Stimulated activated CD4-positive, alpha-beta T cell treated with anti-CD3 and anti-CD28 coated beads, TNF-alpha, amount 100 ng/mL, for 24 hours (primary cell): ENCODE measurements at regions not wholly inside any gene's neighbourhood (a gene's known extent, or its start where the extent isn't known, plus 50 kb on each side); places are given as distances from the start of the nearest gene placed in this dataset.

Experiments
- DNase-seq, 3 experiments: peaks; one replicate each; pipeline ENCODE4 v3.0.0-alpha.2; 2020; ENCODE audit warnings: low read depth in 3 of 3

GRCh38 chr6:139820210-139820609, 445.8 kb upstream of the CITED2 start:
- no peak for DNase-seq

GRCh38 chr6:139819776-139820175, 445.3 kb upstream of the CITED2 start:
- DNase-seq = no peak

DNA sequence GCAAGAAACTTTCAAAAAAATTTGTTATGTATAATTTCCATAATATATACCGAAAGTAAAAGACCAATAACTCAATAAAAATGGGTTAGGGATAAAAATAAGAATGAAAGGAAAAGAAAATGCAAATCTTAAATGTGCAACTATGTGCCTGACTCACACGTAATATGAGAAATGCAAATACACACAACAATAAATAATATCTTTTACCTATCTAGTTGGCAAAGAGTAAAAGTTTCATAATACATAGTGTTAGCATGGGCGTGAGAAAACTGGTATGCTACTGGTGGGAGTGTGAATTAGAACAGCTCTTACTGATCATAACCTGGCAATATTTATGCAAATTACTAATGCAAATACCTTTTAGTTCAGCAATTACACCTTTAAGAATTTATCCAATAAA, 438.5 kb upstream of the CITED2 start:
- DNase-seq = no peak

DNA sequence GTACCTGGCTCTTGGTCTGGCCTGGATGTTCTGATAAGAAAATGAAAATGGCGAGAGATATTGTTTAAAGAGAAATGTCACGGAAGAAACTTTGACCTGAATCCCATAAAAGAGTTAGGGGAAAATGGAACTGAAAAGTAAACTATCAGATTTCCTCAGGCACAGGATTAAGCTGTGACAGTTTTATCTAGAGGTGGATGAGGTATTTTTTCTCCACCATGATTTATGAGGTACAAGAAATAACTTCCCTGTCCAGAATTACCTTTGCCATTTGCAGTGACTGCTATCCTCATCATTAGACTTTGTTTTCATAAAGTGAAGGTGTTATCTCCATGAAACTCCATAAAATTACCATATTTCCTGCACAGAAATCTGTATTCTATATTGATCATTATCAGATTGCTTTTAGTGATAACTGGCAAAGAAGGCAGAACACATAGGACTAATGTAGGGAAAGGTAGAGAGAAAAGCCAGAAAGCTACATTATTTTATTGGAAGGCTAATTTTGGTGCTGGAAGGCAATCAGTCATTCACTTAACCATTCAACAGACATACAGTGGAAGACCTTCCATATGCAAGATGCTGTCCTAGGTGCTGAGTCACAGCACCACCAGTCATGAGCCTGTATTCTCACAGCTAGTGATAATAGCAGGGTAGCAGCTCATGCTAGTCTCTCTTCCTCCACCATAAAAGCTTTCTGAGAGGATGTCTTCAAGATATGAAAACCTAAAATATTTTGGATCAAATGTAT, 427.3 kb upstream of the CITED2 start:
- no peak for DNase-seq

- DNase-seq = no peak
Observed at GRCh38 chr6:139800837-139801236, 426.4 kb upstream of the CITED2 start.

DNA sequence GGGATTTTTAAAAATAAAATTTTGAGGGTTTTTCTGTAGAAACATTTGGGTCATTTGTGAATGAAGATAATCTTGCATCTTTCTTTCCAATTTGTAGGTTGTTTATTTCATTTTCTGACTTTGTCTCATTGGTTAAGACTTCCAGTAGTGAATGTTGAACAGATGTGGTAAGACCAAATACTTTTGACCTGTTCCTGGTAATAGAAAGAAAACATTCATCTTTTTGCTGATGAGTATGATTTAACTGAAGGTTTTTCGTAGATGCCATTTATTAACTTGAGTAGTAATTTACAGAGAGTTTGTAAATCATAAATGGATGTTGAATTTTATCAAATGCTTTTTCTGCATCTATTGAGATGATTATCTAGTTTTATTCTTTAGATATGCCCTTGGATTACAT, 416.1 kb upstream of the CITED2 start:
- DNase-seq = no peak

DNA sequence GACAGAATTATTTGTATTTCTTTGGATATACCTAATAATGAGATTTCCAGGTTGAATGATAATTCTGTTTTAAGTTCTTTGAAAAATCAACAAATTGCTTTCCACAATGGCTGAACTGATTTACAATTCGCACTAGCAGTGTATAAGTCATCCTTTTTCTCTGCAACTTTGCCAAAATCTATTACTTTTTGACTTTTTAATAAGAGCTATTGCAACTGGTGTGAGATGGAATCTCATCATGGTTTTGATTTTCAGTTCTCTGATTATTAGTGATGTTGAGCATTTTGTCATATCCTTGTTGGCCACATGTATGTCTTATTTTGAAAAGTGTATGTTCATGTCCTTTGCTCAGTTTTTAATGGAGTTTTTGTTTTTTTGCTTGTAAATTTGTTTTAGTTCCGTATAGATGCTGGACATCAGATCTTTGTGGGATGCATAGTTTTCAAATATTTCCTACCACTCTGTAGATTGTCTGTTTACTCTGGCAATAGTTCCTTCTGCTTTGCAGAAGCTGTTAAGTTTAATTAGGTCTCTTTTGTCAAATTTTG, 409.8 kb upstream of the CITED2 start:
- no peak for DNase-seq

DNA sequence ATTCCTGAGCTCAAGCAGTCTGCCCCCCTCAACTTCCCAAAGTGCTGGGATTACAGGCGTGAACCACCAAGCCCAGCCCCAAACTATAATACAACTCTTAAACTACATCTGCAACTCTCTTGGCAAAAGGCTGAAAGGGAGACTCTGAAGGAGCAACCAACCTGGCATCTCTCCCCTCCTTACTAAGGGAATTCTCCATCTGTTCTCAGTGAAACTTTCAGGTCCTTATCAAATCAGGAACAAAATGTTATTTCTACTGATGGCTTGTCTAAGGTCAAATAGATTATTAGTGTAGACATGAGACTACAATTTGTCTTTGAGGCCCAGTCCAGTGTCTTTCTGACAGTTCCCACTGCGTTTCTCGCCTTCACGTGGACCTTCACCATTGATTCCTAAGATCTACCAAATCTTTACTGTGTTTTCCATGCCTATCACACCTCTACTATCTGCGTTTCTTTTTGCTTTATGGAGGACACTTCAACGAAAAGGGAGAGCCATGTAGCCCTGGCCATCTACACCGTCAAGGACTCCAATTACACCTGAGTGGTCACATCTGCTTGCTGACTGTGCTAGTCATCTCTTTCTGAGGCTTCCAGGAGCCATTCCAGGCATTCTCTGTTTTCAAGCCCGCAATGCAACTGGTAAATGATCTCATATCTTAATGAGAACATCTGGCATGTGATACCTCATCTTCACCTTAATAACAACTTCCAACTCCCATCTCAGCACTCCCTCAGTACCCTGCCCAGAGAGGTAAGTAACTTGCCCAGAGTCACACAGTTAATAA, 405.7 kb upstream of the CITED2 start:
- no peak for DNase-seq

DNA sequence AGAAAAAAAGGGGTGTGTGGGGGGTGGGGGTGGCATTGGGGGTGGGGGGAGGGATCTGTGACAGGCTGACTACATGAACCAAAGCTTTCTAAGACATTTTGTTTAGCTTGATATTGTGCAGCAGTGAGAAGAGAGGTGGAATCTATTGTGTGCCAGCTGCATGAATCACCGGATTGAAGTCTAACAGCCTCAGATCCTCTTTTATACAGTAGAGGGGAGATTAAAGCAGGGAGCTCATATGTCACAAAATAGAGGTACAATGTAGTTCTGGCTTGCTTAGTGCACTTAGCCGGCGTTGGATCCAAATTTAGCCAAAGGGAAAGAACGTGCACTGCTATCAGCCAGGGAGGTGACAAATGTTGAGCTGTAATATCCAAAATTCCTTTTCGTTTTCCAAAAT, 404.2 kb upstream of the CITED2 start:
- DNase-seq = no peak

DNA sequence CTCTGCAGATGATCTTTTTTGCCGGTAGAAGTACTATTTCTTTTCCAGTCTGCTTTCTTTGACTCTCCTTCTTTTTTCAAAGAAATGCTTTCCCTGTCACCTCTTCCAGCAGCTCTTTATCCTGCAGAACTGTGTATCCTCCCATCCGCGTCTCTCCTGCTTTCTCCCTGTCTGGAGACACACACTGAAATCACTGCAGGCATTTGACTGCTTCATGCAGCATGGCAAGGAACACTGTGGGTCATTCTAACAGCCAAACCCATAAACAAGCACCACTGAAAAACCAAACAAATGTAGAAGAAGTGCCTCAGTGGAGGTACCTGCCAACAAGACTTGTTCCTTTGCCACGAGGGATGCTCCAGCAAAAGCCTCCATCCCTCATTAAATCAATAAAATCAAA, 403.7 kb upstream of the CITED2 start:
- no peak for DNase-seq

GRCh38 chr6:139777202-139777970, 402.9 kb upstream of the CITED2 start:
- DNase-seq = no peak

- no peak for DNase-seq
Observed at GRCh38 chr6:139776041-139776440, 401.6 kb upstream of the CITED2 start.

DNA sequence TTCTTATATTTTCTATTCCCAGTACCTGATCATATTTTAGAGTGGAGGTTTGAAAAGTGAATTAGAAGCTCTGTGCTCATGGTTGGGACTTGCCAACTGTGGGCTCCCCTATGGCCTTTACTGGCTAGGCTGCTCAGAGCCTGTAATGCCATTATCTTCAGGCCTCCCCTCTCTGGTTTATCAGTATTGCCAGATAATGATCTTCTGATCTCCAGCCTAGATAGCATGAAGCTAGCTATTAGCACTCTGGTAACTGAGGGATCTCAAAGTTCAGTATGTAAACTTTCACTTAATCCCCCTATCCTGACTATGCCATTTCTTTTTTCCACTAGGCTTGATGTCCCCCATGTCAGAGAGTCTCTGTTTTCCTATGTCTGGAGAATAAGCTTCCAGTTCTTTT, 393.7 kb upstream of the CITED2 start:
- no peak for DNase-seq

- no peak for DNase-seq
Observed at GRCh38 chr6:139766796-139767195, 392.3 kb upstream of the CITED2 start.

GRCh38 chr6:139765825-139766285, 391.4 kb upstream of the CITED2 start:
- DNase-seq = no peak

GRCh38 chr6:139764498-139764986, 390.1 kb upstream of the CITED2 start:
- DNase-seq = no peak

GRCh38 chr6:139763468-139764210, 389.2 kb upstream of the CITED2 start:
- no peak for DNase-seq

- DNase-seq = no peak
Observed at GRCh38 chr6:139762587-139763031, 388.2 kb upstream of the CITED2 start.

- no peak for DNase-seq
Observed at GRCh38 chr6:139760128-139760527, 385.7 kb upstream of the CITED2 start.

- no peak for DNase-seq
Observed at GRCh38 chr6:139759086-139759485, 384.6 kb upstream of the CITED2 start.

DNA sequence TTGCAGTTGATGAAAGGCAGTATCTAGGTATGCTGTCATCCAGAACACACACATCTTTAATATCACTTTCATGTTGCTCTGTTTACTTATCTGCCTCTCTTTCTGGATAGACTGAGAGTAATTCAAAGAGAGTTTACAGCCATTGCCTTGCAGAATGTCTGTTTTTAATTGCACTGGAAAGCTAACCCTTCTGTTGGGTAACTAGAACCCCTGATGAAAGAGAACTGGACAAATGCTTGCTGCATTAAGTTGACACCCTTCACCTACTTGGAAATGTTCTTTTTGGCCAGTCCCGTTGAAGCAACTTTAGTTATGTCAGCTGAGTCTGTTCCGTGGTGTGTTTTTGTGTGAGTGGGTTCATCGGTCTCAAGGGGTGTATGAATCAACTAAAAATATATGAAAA, 383.8 kb upstream of the CITED2 start:
- no peak for DNase-seq
